ENCODE measurements at regions not wholly inside any gene's neighbourhood (a gene's known extent, or its start where the extent isn't known, plus 50 kb on each side); places are given as distances from the start of the nearest gene placed in this dataset.

DNA sequence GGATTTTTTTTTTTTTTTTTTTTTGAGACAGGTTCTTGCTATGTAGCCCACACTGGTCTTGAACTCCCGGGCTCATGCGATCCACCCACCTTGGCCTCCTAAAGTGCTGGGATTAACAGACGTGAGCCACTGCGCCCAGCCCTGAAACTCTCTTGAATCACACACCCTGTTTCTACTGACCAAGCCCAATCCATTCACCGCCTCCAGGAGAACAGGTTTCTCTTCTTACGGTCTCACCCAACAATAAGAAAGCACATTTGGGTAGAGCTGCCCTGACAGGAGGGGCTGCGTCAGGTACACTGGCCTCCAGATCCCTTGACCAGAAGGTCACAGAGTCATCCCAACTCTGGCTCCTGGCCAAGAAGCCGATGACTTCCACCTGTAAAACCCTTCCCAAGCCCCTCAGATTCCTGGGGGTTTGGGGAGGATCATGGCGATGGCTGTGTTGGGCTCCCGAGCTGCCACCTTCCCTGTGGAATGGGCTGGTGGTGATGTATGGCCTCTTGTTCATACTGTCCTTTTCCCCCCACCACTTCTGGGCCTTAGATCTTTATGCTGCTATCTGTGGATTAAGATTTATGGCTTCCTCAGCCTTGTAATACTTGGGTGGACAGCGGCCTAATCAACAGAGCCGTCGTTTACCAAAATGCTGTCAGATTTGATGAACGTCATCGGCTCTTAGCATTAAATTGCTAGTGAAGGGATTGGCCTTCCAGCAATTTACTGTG lies 89.1 kb downstream of the KATNIP start:
- TF ChIP-seq, protein P1, sequence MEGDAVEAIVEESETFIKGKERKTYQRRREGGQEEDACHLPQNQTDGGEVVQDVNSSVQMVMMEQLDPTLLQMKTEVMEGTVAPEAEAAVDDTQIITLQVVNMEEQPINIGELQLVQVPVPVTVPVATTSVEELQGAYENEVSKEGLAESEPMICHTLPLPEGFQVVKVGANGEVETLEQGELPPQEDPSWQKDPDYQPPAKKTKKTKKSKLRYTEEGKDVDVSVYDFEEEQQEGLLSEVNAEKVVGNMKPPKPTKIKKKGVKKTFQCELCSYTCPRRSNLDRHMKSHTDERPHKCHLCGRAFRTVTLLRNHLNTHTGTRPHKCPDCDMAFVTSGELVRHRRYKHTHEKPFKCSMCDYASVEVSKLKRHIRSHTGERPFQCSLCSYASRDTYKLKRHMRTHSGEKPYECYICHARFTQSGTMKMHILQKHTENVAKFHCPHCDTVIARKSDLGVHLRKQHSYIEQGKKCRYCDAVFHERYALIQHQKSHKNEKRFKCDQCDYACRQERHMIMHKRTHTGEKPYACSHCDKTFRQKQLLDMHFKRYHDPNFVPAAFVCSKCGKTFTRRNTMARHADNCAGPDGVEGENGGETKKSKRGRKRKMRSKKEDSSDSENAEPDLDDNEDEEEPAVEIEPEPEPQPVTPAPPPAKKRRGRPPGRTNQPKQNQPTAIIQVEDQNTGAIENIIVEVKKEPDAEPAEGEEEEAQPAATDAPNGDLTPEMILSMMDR (IDR thresholded peaks at IDR 0.05): no peak
- no peak for TF ChIP-seq POLR2A (IDR thresholded peaks at IDR 0.05)
